Stimulated activated CD8-positive, alpha-beta memory T cell treated with anti-CD3 and anti-CD28 coated beads, Interleukin-12 subunit alpha, Interleukin-12 subunit beta, amount 100 ng/mL, for 4 hours (primary cell): ENCODE measurements at regions not wholly inside any gene's neighbourhood (a gene's known extent, or its start where the extent isn't known, plus 50 kb on each side); places are given as distances from the start of the nearest gene placed in this dataset.

Source experiments
- DNase-seq: peaks from one replicate; pipeline ENCODE4 v3.0.0-alpha.2; 2020; ENCODE audit warnings: low read depth

- no peak for DNase-seq
These were observed 166.1 kb downstream of the LTN1 start for GRCh38 chr21:28826569-28826968.

DNA sequence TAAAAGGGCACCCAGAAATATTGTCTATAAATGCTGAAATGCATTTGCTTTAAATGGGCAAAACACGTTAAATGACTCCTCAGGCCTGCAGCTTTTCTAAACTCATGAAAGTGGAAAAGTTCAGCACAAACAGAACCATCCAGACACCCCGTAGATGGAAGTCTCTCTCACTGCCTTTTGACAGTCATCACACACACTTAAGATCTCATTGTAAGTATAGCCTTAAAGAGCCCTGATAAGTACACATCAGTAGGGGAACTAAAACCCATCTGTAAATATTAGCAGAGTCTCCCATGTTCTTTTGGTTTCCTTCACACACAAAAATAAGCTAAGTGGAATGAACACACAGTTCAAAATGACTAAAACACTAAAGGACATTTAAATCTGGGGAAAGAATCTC, 166.7 kb downstream of the LTN1 start:
- DNase-seq: no peak

GRCh38 chr21:28823429-28823828, 169.2 kb downstream of the LTN1 start:
- DNase-seq: no peak

GRCh38 chr21:28822486-28823335, 170.0 kb downstream of the LTN1 start:
- no peak for DNase-seq

GRCh38 chr21:28822123-28822399, 170.6 kb downstream of the LTN1 start:
- DNase-seq: no peak

GRCh38 chr21:28821276-28822122, 171.2 kb downstream of the LTN1 start:
- DNase-seq: no peak

DNA sequence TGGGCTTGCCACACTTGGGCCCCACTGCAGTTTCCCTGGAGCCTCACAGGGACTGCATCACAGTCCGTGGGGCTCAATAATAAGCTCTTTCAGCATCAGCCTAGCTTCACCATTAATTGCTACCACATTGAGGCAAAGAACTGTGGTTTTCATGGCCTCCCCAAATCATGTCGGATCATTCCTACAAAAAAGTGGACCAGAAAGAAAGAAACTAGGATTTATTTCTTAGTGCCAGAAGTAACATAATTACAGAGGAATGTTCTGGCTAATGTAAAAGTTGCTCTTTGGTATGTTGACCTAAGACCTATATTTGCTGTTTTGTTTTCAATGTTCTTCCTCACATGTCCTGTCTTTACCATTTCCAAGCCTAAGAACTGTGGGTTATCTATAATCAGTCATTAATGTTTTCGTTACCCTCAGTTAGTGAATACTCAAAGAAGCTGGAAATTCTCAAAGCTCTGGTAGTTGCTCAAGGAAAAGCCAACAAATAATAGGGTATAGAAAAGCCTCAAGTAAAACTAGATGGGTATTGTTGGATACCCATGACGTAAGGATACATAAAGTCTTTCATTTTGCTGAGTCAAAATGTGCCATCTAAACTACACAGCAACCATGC, 173.9 kb downstream of the LTN1 start:
- DNase-seq: no peak

GRCh38 chr21:28817871-28818270, 174.8 kb downstream of the LTN1 start:
- no peak for DNase-seq

- no peak for DNase-seq
These were observed 180.8 kb downstream of the LTN1 start for GRCh38 chr21:28811860-28812259.

- no peak for DNase-seq
These were observed 181.7 kb downstream of the LTN1 start for GRCh38 chr21:28810826-28811524.

- DNase-seq: no peak
These were observed 186.8 kb downstream of the LTN1 start for GRCh38 chr21:28805885-28806284.

DNA sequence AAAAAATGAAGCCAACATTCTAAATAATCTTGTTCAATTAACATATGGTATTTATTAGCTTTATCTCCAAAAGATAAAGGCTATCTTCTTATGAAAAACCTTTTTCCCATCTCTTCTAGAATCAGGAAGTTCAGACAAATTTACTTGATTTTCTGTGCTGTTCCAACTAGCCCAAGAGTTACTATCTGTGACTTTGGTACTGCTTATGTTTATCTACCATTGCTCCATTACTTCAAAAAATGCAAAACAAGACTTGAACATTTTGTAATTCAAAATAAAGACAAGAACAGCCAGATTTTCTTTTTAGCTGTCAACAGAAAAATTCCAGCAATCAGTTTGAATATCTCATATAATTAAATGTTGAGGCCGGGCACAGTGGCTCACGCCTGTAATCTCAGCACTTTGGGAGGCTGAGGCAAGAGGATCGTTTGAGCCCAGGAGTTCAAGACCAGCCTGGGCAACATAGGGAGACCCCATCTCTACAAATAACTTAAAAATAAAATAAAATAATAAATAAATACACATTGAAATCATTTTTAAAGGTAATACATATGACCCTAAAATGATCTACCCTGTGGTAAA, 188.5 kb downstream of the LTN1 start:
- DNase-seq: no peak

DNA sequence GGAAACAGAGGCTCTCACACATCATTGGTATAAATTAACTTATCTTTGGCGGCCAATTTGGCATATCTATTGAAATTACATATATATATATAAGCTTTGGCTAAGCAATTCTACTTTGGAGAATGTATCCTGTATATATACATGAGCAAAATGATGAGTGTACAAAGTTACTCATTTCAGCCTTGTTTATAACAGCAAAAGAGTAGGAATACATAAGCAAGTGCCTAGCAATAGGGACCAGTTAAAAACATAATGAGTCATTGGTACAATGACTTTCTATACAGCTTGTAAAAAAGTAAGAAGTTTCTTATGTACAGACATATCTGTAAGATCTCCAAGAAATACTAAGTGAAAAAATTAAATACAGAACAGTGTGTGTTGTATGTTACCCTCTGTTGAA, 190.8 kb downstream of the LTN1 start:
- DNase-seq: no peak

DNA sequence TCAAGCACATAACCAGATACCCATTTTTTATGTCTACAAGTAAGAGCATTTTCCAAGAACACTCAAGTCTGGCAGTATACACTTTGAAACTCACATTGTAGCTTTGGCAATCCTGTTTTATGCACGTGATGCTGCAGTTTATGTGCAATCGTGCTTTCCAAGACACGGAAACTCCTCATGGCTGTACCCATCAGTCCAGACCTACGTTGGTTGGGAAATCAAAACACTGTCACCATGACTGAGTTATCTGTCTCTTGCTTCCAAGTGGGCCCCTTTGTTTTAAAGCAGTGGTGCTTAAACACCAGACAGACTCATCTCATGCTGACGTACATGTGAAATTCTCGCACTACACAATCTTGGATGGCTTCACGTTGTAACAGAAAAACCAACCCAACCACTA, 192.8 kb downstream of the LTN1 start:
- no peak for DNase-seq

DNA sequence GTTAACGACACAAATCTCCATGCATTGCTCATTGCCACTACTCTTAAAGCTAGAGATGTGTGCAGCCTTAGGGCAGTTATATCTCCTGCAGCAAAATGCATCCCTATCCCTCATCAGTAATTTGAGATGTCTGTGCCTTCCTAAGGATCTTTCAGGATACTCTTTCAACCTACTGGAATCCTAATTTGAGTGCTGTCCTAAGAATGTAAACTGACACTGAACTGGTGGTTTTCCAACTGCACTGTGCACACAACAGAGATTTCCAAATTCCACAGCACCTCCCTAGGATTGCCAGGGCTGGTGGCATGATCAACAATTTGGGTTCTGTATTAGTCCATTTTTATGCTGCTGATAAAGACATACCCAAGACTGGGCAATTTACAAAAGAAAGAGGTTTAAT, 193.9 kb downstream of the LTN1 start:
- DNase-seq: no peak

- no peak for DNase-seq
These were observed 197.4 kb downstream of the LTN1 start for GRCh38 chr21:28795251-28795650.

- DNase-seq: no peak
These were observed 198.3 kb downstream of the LTN1 start for GRCh38 chr21:28794371-28794851.

DNA sequence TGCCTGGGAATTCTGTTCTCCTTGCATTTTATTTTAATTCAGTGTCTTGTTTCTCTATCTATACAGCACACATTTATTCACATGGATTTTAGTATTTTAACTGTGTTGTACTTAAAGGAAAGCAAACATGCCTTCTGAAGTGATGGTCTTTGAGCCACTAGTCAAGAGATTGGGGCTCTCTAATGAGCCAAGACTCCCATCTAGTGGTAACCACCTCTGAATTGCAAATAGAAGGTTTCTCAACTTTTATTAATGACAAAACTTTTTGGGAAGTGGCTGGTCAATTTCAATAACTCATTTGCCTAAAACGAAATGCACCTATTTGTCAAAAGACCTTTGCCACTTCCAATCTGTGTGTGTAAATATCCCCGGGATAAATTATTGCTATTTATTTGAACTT, 199.6 kb downstream of the LTN1 start:
- DNase-seq: no peak

GRCh38 chr21:28791595-28792282, 200.9 kb downstream of the LTN1 start:
- no peak for DNase-seq

DNA sequence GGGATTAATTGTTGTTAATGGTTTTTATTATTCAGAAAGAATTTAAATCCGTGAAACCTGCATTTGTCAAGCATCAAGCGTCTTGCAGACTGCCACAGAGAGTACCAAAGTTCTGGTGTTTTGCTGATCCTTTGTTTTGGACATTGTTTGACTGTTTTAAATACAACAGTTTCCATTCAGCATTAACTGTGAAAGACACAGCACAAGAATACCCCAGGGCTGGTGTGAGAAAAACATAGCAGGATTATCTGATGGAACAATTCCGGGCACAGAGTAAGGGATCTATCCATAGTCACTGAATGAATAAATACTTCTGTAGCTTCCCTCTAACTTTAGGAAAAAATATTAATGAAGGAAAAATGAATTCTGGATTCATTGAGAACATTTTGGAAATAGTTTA, 202.3 kb downstream of the LTN1 start:
- DNase-seq: no peak

- DNase-seq: no peak
These were observed 203.2 kb downstream of the LTN1 start for GRCh38 chr21:28789523-28789922.
